Kidney epithelial cell (primary cell): ENCODE measurements at regions not wholly inside any gene's neighbourhood (a gene's known extent, or its start where the extent isn't known, plus 50 kb on each side); places are given as distances from the start of the nearest gene placed in this dataset.

Experiments used
- DNase-seq: peaks from one replicate; pipeline ENCODE4 v3.0.0-alpha.2; 2010; ENCODE audit warnings: low read depth
- H3K27me3 ChIP-seq: 2 replicates; pipeline ENCODE4 v1.6.0; 2011; ENCODE audit warnings: low read length; ENCODE audit not compliant: control insufficient read depth, insufficient read depth
- H3K36me3 ChIP-seq: 2 replicates; pipeline ENCODE4 v1.5.1; 2011; ENCODE audit warnings: low read length; ENCODE audit not compliant: control insufficient read depth, insufficient read depth
- H3K4me3 ChIP-seq: 2 replicates; pipeline ENCODE4 v1.5.1; 2011; ENCODE audit warnings: low read depth, mild to moderate bottlenecking, control low read depth, low read length
- CTCF ChIP-seq: IDR thresholded peaks from 2 replicates; pipeline ENCODE4 v1.5.1; 2011; ENCODE audit warnings: mild to moderate bottlenecking, moderate library complexity, low read length, control low read depth, inconsistent platforms; ENCODE audit not compliant: insufficient read depth, poor library complexity, severe bottlenecking

- Histone ChIP-seq H3K27me3 (no peaks in the 10 kb centered on the region), H3K4me3 (no peak overlapping the region), H3K36me3 (no peaks in the 10 kb centered on the region)
- TF ChIP-seq CTCF = no peak
- no peak for DNase-seq
Observed at GRCh38 chr16:5826332-5826731, 728.7 kb upstream of the EEF2KMT start.

- no peak for TF ChIP-seq CTCF
- DNase-seq = no peak
- Histone ChIP-seq H3K4me3 (no peak overlapping the region), H3K36me3 (no peaks in the 10 kb centered on the region), H3K27me3 (no peaks in the 10 kb centered on the region)
Observed at GRCh38 chr16:5820472-5820871, 722.9 kb upstream of the EEF2KMT start.

- Histone ChIP-seq H3K27me3 (no peaks in the 10 kb centered on the region), H3K4me3 (no peak overlapping the region), H3K36me3 (no peaks in the 10 kb centered on the region)
- no peak for TF ChIP-seq CTCF
- DNase-seq = no peak
Observed at GRCh38 chr16:5815570-5816237, 718.1 kb upstream of the EEF2KMT start.

- Histone ChIP-seq H3K27me3 (no peaks in the 10 kb centered on the region), H3K4me3 (no peak overlapping the region), H3K36me3 (no peaks in the 10 kb centered on the region)
- no peak for TF ChIP-seq CTCF
- DNase-seq = no peak
Observed at GRCh38 chr16:5801396-5801795, 703.8 kb upstream of the EEF2KMT start.

GRCh38 chr16:5793556-5793955 is 696.0 kb upstream of the EEF2KMT start:
- Histone ChIP-seq H3K36me3 (no peaks in the 10 kb centered on the region), H3K27me3 (no peaks in the 10 kb centered on the region), H3K4me3 (no peak overlapping the region)
- no peak for DNase-seq
- TF ChIP-seq CTCF = no peak

- DNase-seq = no peak
- no peak for TF ChIP-seq CTCF
- no peaks in the 10 kb centered on the region for H3K36me3 ChIP-seq
- no peaks in the 10 kb centered on the region for H3K27me3 ChIP-seq
- no peak overlapping the region for H3K4me3 ChIP-seq
Observed at GRCh38 chr16:5791011-5791657, 693.5 kb upstream of the EEF2KMT start.
